ENCODE measurements at regions not wholly inside any gene's neighbourhood (a gene's known extent, or its start where the extent isn't known, plus 50 kb on each side); places are given as distances from the start of the nearest gene placed in this dataset.

DNA sequence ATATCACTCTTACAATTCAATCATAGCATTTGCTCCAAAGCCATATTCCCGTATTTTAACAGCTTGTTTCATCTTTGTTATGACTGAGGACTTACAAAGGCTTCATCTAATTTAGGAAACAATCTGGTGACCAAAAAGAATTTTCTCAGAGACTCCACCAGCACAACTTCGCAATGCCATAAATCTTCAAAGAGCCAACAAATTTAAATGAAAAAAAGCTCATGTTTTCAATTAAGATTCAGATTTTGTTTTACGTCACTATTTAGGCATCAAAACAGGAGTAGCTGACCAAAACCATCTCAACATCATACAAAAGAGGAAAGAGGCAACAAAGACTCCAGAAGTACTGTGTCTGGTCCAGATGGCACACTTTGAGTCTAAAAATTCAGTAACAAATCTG is 373.3 kb downstream of the TTLL7 start:
- TF ChIP-seq, protein P1, sequence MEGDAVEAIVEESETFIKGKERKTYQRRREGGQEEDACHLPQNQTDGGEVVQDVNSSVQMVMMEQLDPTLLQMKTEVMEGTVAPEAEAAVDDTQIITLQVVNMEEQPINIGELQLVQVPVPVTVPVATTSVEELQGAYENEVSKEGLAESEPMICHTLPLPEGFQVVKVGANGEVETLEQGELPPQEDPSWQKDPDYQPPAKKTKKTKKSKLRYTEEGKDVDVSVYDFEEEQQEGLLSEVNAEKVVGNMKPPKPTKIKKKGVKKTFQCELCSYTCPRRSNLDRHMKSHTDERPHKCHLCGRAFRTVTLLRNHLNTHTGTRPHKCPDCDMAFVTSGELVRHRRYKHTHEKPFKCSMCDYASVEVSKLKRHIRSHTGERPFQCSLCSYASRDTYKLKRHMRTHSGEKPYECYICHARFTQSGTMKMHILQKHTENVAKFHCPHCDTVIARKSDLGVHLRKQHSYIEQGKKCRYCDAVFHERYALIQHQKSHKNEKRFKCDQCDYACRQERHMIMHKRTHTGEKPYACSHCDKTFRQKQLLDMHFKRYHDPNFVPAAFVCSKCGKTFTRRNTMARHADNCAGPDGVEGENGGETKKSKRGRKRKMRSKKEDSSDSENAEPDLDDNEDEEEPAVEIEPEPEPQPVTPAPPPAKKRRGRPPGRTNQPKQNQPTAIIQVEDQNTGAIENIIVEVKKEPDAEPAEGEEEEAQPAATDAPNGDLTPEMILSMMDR (IDR thresholded peaks at IDR 0.05; ENCODE audit: low read length) = no peak
- TF ChIP-seq EZH2 (IDR thresholded peaks at IDR 0.05; ENCODE audit: borderline replicate concordance, low read length) = no peak
